ENCODE measurements at regions not wholly inside any gene's neighbourhood (a gene's known extent, or its start where the extent isn't known, plus 50 kb on each side); places are given as distances from the start of the nearest gene placed in this dataset.

DNA sequence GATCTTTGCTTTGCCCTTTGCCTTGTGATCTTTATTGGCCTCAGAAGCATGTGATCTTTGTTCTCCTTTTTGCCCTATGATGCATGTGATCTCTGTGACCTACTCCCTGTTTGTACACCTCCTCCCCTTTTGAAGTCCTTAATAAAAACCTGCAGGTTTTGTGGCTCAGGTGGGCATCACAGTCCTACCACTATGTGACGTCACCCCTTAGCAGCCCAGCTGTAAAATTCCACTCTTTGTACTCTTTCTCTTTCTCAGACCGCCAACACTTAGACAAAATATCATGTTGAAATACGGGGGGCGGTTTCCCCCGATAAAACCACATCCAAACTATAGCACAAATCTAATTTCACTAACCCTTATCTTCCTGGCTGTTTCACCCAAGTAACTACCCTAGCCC is 76.7 kb upstream of the RAPGEF4 start:
- no peak overlapping the region for H3K4me3 ChIP-seq (ENCODE audit: low read depth, low read length)
- DNase-seq (ENCODE audit: low read depth), result no peak
- TF ChIP-seq, protein P1, sequence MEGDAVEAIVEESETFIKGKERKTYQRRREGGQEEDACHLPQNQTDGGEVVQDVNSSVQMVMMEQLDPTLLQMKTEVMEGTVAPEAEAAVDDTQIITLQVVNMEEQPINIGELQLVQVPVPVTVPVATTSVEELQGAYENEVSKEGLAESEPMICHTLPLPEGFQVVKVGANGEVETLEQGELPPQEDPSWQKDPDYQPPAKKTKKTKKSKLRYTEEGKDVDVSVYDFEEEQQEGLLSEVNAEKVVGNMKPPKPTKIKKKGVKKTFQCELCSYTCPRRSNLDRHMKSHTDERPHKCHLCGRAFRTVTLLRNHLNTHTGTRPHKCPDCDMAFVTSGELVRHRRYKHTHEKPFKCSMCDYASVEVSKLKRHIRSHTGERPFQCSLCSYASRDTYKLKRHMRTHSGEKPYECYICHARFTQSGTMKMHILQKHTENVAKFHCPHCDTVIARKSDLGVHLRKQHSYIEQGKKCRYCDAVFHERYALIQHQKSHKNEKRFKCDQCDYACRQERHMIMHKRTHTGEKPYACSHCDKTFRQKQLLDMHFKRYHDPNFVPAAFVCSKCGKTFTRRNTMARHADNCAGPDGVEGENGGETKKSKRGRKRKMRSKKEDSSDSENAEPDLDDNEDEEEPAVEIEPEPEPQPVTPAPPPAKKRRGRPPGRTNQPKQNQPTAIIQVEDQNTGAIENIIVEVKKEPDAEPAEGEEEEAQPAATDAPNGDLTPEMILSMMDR (IDR thresholded peaks at IDR 0.05; ENCODE audit: insufficient read depth, low read depth, low read length), result no peak

DNA sequence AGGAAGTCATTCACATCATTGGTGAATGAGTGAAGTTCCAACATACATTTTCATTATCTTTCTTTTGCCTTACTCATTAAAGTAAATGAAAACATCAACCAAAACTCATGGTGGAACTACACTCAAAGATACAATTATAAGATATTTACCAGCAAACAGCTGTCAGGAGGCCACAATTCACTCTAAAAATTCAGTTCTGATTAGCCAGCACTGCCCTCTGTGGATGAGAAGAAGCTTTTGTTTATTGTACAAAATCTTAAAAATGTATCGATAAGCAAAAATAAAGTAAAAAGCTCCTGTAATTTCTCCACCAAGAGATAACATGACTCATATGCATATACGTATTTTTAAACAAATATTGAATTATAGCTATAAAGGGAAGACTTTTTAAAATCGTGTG is 73.5 kb upstream of the RAPGEF4 start:
- H3K4me3 ChIP-seq (ENCODE audit: low read depth, low read length), result no peak overlapping the region
- TF ChIP-seq, protein P1 (IDR thresholded peaks at IDR 0.05; ENCODE audit: insufficient read depth, low read depth, low read length), result no peak
- no peak for DNase-seq (ENCODE audit: low read depth)

DNA sequence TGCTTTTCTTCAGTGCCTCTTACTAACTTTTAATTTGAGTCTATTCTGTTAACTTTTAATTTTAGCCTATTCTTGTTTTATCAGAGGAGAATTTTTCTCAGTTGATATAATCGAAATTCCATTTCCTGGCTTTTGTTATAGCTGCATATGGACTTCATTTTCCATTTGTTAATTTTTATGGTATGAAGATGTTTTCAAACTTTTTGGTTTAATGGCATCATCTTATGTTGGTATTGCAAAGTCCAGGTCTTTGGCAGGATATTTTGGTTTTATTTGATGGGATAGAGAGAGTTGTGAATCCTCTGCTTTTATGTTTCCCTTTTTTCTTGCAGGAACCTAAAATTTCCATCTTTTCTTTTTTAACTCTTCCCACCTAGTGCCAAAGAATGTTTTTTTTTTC is 70.9 kb upstream of the RAPGEF4 start:
- TF ChIP-seq, protein P1 (IDR thresholded peaks at IDR 0.05; ENCODE audit: insufficient read depth, low read depth, low read length), result no peak
- no peak overlapping the region for H3K4me3 ChIP-seq (ENCODE audit: low read depth, low read length)
- DNase-seq (ENCODE audit: low read depth), result no peak

DNA sequence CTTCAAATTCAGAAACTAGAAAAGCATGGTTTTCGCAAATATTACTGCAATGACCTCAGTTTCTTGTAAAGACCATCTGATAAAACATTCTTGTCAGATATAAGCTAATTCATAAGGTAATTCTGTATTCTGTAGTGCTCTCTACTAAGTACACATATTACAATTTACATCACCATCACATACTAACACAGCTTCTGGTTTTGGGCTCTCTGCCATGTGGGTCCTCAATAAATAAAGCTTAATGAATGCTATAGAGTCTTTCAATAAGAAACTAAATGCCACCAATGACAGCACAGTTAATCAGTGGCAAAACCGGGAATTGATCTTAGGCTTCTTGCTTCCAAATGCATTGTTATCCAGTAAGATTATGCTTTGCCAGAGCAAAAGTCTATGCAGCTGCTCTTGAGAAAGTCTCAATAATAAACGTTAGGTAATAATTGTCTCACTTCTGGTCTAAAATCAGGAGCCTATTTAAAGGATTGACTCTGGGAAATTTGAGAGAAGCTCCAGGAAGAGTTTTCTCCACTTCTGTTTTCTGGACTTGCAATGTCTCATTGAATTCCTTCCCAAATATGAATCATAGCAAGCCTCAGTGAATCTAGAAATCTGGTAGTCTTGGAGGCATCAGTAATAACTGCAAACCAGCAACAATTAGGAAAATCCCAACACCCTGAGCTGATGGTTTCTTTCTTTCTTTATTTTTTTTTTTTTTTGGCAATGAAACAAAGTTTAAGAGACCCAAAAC is 67.9 kb upstream of the RAPGEF4 start:
- H3K4me3 ChIP-seq (ENCODE audit: low read depth, low read length), result no peak overlapping the region
- DNase-seq (ENCODE audit: low read depth), result no peak

DNA sequence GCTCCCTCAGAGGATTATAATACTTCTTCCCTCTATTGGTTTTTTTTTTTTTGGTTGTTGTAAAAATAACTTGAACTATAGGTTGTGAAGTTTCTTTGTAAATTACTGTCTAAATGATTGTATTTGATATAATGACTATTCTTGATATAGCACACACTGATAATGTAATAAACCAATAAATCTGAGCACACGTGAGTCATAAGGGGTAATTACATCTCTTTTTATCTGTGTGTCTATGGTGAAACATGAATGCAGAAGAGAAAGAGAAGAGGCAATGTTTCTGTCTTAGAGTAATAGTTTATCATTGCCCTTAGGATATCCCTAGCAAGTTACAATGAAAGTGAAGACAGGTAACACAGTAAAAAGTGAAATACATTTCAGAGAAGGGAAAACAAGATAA is 64.1 kb upstream of the RAPGEF4 start:
- TF ChIP-seq, protein P1 (IDR thresholded peaks at IDR 0.05; ENCODE audit: insufficient read depth, low read depth, low read length), result no peak
- DNase-seq (ENCODE audit: low read depth), result no peak
- H3K4me3 ChIP-seq (ENCODE audit: low read depth, low read length), result no peak overlapping the region

More for the DNA sequence above, 67.9 kb upstream of the RAPGEF4 start:
- TF ChIP-seq, protein P1 (IDR thresholded peaks at IDR 0.05; ENCODE audit: insufficient read depth, low read depth, low read length), result no peak

DNA sequence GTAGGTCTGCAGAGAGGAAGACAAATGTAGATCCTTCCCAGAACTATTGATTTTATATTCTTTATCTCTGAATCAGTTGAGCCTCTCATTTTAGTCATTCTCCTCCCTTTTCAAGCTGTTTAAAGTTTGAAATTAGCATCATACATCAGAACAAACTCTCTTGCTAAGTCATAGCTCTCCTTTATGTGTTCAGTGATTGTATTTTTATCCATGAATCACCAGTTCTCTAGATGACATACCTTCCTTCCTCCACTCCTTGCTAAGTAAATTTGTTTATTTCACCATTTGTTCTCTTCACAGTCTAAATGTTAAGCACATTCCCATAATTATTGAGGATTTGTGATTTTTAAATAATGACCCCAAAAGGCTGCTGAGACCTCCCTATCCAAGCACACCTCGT is 63.5 kb upstream of the RAPGEF4 start:
- no peak for DNase-seq (ENCODE audit: low read depth)
- TF ChIP-seq, protein P1 (IDR thresholded peaks at IDR 0.05; ENCODE audit: insufficient read depth, low read depth, low read length), result no peak
- H3K4me3 ChIP-seq (ENCODE audit: low read depth, low read length), result no peak overlapping the region

All from fibroblast of villous mesenchyme (primary cell).